H1 (cell line): ENCODE measurements at regions not wholly inside any gene's neighbourhood (a gene's known extent, or its start where the extent isn't known, plus 50 kb on each side); places are given as distances from the start of the nearest gene placed in this dataset.
A peak's percentile ranks its signal among the peaks of the same experiment; 100 is the strongest.

ENCODE experiments used
- CBX8 ChIP-seq: fragments of 300-800, 300-1000 bp; sonication (generic); IDR thresholded peaks from 2 replicates; pipeline ENCODE4 v1.7.1; 2016; ENCODE audit warnings: low read depth, low read length, borderline replicate concordance
- EGR1 ChIP-seq: IDR thresholded peaks from 2 replicates; pipeline ENCODE4 v1.6.1; 2011; ENCODE audit warnings: low read depth, low read length, borderline replicate concordance
- HDAC2 ChIP-seq, 2 experiments: fragments of 300-600 bp in 1 of 2; sonication (generic) in 1 of 2; IDR thresholded peaks; 2 replicates each; pipeline ENCODE4 v1.6.1; 2011 to 2012; ENCODE audit warnings: low read depth in 2 of 2, low read length in 2 of 2, mild to moderate bottlenecking in 2 of 2, moderate library complexity in 2 of 2, borderline replicate concordance in 1 of 2, inconsistent platforms in 1 of 2
- JUN ChIP-seq: IDR thresholded peaks from 2 replicates; pipeline ENCODE4 v1.6.1; 2011; ENCODE audit warnings: low read depth, mild to moderate bottlenecking, improper control_type of control experiment, low read length
- KDM4A ChIP-seq: IDR thresholded peaks from one replicate; pipeline ENCODE4 v1.7.1; 2012; ENCODE audit warnings: low read depth, mild to moderate bottlenecking, moderate library complexity, low read length, inconsistent platforms; ENCODE audit not compliant: severe bottlenecking
- PHF8 ChIP-seq: fragments of 200-600 bp; sonication (generic); conservative IDR thresholded peaks from 2 replicates; pipeline ENCODE4 v1.7.1; 2012; ENCODE audit warnings: low read depth, mild to moderate bottlenecking, inconsistent platforms, low read length, moderate library complexity
- POLR2A ChIP-seq, 2 experiments: IDR thresholded peaks; 1 replicate in 1 of 2; 2 replicates in 1 of 2; pipeline ENCODE4 v1.6.1; 2011; ENCODE audit warnings: low read depth in 2 of 2, low read length in 2 of 2, mild to moderate bottlenecking in 2 of 2; ENCODE audit errors: control extremely low read depth in 1 of 2
- POU5F1 ChIP-seq: IDR thresholded peaks from 2 replicates; pipeline ENCODE4 v1.6.1; 2011; ENCODE audit warnings: low read depth, mild to moderate bottlenecking, low read length, moderate library complexity
- SP2 ChIP-seq: IDR thresholded peaks from 2 replicates; pipeline ENCODE4 v1.6.1; 2012; ENCODE audit warnings: mild to moderate bottlenecking, low read length, inconsistent platforms
- TEAD4 ChIP-seq: IDR thresholded peaks from 2 replicates; pipeline ENCODE4 v1.6.1; 2012; ENCODE audit warnings: low read depth, low read length, inconsistent platforms, mixed read lengths
- TF ChIP-seq, protein P1 (sequence below): fragments of 300-600 bp; sonication (generic); IDR thresholded peaks from 2 replicates; pipeline ENCODE4 v1.7.1; 2012; ENCODE audit warnings: low read length, moderate library complexity, mild to moderate bottlenecking, inconsistent platforms; ENCODE audit not compliant: insufficient replicate concordance

DNA sequence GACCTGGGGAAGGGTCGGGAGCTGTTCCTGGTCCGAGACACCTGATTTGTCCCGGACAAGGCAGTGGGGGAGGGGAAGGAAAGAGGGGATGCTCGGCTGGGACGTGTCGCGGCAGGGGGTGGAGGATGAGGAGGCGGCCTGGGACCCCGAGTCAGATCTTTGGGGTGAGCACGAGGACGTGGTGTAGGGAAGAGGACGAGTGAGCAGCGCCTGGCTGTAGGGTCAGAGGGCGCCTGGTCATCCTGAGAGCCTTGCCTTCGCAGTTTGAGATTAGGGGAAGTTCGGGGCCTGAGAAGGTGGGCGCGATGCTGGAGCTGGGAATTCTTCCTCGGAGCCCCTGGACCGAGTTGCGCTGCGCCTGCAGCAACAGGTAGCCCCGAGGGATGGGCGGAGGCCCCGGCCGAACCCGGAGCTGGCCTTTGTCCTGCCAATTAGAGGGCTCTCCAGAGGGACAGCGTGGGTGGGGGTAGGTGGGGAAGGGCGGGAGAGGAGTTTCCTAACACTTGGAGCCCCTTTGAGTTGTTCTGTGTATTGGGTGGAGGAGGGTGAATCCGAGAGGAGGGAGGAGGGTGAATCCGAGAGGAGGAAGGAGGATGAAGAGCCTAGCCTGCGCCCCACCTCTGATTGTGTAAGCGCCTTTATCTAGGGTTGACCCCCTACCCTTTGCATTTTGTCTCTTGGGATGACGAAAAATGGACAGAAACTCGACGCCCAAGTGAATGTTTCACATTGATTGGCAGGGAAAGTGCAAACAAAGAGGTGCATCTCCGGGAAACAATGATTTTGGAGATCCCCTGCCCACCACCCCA lies 72.0 kb downstream of the SOX4 start (continued):
- TF ChIP-seq, protein P1, sequence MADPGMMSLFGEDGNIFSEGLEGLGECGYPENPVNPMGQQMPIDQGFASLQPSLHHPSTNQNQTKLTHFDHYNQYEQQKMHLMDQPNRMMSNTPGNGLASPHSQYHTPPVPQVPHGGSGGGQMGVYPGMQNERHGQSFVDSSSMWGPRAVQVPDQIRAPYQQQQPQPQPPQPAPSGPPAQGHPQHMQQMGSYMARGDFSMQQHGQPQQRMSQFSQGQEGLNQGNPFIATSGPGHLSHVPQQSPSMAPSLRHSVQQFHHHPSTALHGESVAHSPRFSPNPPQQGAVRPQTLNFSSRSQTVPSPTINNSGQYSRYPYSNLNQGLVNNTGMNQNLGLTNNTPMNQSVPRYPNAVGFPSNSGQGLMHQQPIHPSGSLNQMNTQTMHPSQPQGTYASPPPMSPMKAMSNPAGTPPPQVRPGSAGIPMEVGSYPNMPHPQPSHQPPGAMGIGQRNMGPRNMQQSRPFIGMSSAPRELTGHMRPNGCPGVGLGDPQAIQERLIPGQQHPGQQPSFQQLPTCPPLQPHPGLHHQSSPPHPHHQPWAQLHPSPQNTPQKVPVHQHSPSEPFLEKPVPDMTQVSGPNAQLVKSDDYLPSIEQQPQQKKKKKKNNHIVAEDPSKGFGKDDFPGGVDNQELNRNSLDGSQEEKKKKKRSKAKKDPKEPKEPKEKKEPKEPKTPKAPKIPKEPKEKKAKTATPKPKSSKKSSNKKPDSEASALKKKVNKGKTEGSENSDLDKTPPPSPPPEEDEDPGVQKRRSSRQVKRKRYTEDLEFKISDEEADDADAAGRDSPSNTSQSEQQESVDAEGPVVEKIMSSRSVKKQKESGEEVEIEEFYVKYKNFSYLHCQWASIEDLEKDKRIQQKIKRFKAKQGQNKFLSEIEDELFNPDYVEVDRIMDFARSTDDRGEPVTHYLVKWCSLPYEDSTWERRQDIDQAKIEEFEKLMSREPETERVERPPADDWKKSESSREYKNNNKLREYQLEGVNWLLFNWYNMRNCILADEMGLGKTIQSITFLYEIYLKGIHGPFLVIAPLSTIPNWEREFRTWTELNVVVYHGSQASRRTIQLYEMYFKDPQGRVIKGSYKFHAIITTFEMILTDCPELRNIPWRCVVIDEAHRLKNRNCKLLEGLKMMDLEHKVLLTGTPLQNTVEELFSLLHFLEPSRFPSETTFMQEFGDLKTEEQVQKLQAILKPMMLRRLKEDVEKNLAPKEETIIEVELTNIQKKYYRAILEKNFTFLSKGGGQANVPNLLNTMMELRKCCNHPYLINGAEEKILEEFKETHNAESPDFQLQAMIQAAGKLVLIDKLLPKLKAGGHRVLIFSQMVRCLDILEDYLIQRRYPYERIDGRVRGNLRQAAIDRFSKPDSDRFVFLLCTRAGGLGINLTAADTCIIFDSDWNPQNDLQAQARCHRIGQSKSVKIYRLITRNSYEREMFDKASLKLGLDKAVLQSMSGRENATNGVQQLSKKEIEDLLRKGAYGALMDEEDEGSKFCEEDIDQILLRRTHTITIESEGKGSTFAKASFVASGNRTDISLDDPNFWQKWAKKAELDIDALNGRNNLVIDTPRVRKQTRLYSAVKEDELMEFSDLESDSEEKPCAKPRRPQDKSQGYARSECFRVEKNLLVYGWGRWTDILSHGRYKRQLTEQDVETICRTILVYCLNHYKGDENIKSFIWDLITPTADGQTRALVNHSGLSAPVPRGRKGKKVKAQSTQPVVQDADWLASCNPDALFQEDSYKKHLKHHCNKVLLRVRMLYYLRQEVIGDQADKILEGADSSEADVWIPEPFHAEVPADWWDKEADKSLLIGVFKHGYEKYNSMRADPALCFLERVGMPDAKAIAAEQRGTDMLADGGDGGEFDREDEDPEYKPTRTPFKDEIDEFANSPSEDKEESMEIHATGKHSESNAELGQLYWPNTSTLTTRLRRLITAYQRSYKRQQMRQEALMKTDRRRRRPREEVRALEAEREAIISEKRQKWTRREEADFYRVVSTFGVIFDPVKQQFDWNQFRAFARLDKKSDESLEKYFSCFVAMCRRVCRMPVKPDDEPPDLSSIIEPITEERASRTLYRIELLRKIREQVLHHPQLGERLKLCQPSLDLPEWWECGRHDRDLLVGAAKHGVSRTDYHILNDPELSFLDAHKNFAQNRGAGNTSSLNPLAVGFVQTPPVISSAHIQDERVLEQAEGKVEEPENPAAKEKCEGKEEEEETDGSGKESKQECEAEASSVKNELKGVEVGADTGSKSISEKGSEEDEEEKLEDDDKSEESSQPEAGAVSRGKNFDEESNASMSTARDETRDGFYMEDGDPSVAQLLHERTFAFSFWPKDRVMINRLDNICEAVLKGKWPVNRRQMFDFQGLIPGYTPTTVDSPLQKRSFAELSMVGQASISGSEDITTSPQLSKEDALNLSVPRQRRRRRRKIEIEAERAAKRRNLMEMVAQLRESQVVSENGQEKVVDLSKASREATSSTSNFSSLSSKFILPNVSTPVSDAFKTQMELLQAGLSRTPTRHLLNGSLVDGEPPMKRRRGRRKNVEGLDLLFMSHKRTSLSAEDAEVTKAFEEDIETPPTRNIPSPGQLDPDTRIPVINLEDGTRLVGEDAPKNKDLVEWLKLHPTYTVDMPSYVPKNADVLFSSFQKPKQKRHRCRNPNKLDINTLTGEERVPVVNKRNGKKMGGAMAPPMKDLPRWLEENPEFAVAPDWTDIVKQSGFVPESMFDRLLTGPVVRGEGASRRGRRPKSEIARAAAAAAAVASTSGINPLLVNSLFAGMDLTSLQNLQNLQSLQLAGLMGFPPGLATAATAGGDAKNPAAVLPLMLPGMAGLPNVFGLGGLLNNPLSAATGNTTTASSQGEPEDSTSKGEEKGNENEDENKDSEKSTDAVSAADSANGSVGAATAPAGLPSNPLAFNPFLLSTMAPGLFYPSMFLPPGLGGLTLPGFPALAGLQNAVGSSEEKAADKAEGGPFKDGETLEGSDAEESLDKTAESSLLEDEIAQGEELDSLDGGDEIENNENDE, result peak; percentile 21
- TF ChIP-seq POLR2A (IDR thresholded peaks at IDR 0.05; ENCODE audit: control extremely low read depth in 1 of 2, low read depth in 2 of 2, low read length in 2 of 2) (peak in 1 of 2 experiments; percentile 75; a peak in 2 of 3 replicates), HDAC2 (IDR thresholded peaks at IDR 0.05; ENCODE audit: borderline replicate concordance in 1 of 2, low read depth in 2 of 2, low read length in 2 of 2) (no peak), SP2 (no peak), JUN (no peak), PHF8 (peak; percentile 21), EGR1 (peak; percentile 65), CBX8 (no peak), KDM4A (peak; percentile 27), POU5F1 (no peak), TEAD4 (no peak)
